GM21381 (cell line): ENCODE measurements at regions not wholly inside any gene's neighbourhood (a gene's known extent, or its start where the extent isn't known, plus 50 kb on each side); places are given as distances from the start of the nearest gene placed in this dataset.
"Not testable (repeated sequence)": the region's sequence is repeated elsewhere in the genome, so short reads cannot be mapped to it uniquely, and the experiment has no call there.

ENCODE experiments used
- ATAC-seq: cut with Tn5 transposase; IDR thresholded peaks from one replicate; pipeline ENCODE4 v1.9.1; 2021; ENCODE audit warnings: mild to moderate bottlenecking, moderate library complexity; ENCODE audit not compliant: unreplicated experiment

- ATAC-seq = no peak
These were observed 140.1 kb upstream of the ATP2B1 start for GRCh38 chr12:89848732-89849131.

DNA sequence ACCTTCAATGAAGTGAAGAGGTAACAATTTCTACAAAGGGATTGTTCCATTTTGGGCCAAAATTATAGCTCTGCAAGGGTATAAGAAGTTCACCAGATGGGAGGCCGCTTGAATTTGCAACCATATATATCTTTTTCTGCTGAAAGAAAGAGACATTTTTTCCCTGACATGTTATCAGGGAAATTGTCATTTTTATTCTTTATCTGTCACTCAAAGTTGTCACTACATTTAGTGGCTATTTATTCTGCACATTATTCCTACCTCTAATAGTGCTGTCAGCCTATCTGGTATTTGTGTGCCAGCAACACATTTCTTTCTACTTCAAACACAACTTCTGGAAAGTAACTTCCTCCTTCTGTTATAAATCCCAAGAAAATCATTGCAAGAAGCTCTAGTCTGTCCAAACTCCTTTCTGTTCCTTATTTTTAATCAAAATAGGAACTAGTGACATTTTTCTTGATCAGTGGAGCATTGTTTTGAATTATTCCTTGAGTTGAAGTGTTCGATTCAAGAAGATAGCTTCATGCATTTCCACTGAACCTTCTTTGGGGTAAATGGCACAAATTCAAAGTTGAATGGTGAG lies 137.9 kb upstream of the ATP2B1 start:
- no peak for ATAC-seq

- no peak for ATAC-seq
These were observed 137.1 kb upstream of the ATP2B1 start for GRCh38 chr12:89845767-89846166.

DNA sequence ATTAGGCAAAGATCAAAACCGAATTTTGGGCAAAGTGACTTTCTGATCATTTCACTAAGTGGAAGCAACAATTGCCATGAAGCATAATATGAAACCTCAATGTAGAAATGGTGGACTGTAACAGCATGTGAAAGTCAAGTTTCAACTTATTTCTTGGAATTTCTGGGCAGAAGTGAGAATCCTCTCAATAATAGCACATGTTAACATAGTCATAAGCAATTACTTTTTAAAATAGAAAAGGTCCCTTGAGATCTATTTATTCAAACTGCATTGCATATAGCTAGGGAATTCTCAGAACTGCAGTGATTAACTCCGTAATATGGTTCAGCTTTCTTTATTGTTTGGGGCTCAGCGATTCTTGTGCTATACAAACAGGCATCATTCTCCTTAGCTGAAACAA lies 136.7 kb upstream of the ATP2B1 start:
- ATAC-seq = no peak

DNA sequence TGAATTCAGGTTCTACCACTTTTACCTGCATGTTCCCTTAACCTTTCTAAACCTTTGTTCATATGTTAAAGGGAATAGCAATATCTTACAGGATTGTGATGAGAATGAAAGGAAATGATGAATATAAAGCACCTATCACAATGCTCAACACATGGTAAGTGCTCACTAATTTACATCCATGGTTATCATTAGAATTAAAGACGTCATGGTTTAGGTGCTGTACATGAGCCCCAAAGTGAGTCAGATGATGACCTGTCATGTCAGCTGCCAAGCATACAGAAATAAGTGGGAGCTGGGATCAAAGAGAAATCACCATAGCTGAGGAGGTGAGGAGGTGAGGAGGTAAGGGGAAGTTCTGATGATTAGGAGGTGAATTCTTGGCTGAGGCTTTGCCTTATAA lies 135.9 kb upstream of the ATP2B1 start:
- no peak for ATAC-seq

DNA sequence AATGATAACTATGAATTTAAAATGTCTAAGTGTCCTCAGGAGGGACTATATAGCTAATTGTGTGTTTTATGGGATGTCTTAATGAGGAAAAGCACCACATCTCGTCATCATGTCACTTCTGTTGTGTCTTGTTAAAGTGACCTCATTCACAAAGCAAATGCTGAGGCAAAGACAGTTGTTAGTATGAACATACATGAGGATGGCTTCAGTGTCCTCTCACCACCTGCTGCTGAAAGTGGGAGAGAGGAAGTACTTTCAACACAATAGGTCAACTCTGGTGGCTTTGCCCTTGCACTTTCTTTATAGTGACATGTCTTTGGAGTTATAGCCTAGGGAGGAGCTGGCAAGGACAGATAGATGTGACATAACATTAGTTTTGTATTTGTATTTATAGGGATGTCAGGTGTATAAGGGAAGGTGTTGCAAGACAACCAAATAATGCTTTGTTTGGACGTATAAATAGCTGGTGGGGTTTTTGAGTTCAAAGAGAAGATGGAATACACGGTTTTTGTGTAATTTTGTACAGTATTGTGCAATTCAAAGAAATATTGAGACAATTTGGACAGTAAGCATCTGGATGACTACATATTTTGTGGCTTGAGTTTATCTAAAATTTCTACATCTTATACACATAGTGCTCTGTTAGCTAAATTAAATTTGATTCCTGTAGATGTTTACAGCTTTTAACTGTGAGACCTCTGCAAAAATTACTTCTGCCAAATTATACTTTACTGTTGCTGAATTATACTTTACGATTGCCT lies 131.7 kb upstream of the ATP2B1 start:
- no peak for ATAC-seq

DNA sequence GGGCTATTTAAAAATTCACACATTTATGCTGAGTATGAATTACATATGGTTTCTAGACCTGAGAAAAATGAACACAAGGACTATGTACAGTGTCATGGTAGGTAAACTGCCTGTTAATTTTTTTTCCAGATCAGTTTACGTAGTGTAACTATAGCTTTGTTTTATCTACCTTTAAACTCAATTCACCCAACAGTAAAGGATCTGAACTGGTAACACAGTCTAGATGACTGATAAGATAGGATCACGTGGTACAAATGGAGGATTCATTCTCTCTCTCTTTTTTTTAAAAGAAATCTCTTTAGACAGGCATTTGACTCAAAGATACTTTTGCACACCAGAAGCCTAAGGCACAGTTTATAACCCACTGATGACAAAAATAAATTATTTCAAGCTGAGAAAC lies 130.8 kb upstream of the ATP2B1 start:
- no peak for ATAC-seq

DNA sequence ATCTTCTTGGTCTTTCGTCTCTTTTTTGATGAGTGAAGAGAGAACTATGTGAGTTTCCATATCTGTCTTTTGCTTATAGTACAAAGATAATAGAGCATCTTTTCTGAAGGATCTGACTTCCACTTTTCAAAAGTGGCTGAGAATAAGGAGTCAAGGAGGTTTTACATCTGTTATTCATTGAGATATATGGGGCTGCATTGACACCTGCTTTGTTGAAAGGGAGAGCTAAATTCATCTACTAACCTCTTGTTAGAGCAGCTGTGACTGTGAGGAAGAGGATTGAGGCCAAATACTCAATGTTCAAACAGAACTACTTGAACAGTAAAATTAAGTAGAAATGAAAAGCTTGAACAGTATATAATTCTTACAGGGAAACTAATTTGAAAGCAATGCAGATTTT lies 130.2 kb upstream of the ATP2B1 start:
- ATAC-seq = no peak

- no peak for ATAC-seq
These were observed 127.4 kb upstream of the ATP2B1 start for GRCh38 chr12:89836026-89836425.

GRCh38 chr12:89834676-89835075 lies 126.0 kb upstream of the ATP2B1 start:
- ATAC-seq = no peak

DNA sequence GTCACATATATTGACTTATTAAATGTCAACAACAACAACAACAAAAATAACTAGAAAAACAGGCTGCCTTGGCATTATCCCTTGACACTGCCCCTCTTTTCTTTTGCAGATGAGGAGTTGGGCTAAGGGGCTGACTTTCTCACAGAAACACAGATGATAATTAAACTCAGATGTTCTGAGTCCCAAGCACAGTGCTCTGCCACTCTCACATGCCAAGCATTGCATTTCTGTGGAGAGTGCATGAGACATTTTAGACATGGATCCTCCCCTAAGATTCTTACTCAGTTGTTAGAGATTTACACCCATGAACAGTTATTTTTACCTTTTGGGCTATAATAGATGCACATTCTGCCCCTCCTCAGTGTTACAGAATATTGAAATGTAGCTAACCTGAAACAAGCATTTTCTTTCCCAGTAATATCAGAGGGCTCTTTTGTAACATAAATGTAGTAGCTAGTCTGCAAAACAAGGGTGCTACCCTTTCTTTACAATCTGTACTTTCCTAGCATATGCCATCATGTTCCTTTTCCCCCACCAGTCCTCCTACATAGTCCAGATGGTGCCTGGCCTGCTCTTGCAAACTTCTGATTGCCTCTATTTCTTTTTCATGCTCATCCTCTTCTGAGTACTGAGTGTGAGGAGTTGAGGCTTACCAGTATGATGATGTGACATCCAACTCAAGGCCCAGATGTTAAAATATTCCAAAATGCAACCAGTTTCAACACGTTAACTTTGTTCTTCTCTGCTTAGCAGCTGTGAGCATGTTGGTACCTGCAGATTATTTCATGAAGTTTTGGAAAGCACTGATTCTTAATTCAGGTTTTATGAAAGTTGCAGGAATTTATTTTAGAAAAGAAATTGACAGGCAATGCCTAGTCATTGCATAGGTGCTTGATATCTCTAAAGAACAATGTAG lies 125.0 kb upstream of the ATP2B1 start:
- ATAC-seq = no peak

DNA sequence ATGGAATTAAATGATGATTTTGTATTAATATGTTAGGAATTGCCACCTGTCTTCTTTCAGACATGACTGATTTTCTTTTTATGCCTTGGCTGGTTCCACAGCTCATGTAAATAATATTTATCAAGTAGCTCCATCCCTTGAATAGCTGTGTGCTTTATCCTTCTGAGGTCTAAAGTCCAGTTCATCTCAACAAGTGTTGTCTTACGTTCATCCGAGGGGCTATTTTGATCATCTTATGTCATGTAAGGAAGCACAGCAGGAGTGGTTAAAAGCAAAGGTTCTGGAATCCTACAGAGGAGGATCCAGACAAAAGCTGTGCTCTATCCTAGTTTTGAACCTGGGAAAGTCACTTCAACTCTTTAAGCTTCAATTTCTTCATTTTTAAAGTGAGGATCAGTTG lies 123.7 kb upstream of the ATP2B1 start:
- no peak for ATAC-seq

GRCh38 chr12:89831310-89832095 lies 122.9 kb upstream of the ATP2B1 start:
- no peak for ATAC-seq

DNA sequence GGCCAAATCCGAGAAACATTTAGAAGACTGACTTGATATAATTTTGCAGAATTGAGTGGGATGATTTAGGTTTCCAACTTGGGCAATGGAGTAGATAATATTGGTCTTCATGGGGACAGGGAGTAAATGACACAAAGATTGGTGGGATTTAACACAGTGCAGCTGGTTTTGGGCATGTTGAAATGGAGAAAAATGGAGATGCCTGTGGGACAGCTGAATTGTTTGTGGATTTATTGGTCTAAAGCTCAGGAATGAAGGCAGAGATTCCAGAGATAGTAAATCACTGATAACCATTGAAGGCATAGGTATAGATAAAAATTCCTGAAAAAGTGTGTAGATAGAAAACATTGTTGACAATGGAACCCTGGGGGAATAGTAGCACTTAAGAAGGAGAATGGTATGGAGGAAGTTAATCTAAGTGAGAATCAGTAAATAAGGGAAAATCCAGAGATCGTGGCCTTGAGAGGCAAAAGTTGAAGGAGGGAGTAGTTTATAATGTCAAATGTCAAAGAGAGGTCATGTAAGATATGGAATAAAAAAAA lies 120.9 kb upstream of the ATP2B1 start:
- no peak for ATAC-seq

DNA sequence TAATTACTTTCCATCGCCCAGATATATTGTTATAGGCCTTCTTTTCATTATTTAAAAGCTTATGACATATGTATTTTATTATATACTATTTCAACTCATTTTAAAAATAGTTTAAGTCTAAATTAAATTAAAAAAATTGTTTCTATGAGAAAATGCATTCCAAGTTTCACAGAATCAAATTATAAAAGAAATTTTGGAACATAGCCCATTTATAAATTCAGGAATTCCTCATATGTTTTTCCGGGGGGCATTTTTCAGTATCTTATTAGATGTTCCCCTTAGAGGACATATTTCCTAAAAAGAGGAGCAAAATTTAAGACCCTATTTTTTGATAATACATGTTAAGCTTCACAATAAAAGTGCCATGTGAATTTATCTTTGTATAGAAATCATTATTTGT lies 119.9 kb upstream of the ATP2B1 start:
- ATAC-seq = no peak

DNA sequence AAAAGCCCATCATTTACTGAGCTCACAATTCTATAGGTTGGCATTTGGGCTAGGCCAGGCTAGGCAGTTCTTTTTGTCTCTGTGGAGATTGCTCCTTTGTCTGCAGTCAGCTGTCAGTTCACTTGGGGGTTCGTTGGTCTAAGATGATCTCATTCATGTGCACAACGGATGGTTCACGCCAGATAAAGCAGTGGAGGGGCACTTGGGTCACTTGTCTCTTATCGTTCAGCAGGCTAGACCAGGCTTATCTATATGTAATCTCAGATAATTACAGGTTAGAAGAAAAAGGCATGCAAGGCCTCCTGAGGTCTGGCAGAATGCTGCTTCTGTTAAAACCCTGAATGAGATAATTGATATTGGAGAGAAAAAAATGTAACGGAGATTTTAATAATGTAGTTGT lies 119.0 kb upstream of the ATP2B1 start:
- ATAC-seq = no peak

DNA sequence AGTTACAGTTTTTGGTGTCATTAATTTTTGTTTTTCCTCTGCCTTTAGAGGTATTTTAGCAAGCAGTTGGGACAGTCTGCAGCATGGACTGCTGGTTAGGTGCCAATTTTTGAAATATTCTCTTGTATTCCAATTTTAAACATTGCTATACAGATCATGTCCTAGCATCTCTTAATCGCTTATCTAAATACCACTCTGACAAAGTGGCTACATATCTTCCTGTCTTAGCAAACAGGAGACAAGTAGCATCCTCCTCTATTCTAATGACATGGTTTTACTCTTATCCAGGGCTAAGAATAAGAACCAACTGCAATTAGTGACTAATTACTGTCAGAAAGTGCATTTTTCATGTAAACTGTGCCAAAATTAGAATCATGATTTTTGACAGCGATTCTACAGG lies 117.8 kb upstream of the ATP2B1 start:
- no peak for ATAC-seq

DNA sequence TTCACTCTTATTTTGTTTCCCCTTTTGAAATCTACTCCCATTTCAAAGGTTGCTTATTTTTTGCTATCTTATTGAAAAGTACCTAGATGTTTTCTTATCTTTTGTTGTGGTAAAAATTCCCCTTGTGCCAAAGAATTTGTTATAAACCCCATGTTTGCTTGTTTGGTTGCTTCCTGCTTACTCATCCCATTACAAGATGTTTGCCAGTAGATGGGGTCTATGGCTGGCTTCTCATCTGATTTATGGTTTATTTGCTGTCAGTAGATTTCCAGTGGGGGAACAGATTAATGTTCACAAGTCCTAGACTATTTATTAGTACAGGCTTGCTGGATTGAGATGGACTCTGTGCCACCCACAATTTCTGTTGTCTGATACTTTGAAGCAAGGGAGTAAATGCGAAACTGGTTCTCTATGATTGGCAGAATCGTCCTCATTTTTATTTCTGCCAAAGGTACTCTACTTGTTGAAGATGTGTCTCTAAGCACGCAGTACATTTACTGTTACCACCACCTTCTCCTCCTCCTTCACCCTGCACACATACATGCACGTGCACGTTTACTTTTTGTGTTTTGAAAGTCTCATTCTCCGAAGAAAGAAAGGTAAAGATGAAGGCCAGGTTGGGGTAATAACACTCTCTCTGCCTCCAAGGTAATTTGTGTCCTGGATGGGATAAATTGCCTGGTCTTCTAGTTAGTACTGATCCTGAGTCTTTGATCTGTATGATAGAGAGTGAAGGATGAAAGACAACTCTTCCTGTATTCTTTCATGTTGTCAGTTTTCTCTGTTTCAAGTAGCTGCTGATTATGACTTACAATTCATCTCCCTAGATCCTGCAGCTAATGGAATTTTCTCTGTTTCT lies 117.2 kb upstream of the ATP2B1 start:
- ATAC-seq = no peak

DNA sequence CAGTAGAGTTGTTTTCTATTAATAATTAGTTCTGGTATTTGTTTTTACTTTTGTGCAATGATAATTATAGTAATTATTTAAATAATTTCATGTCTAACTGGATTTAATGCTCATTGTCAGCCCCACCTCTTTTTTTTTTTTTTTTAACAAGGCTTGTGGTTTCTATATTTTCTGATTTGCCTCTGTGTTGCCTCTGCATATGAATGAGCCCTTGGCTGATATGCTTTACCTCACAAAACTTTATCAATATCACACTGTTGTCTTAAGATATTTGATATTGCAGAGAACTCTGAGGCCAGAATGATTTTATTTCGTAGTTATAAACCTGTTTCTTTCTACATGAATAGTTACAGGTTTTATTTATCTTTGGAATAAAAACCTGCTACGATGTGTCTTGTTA lies 116.2 kb upstream of the ATP2B1 start:
- no peak for ATAC-seq

DNA sequence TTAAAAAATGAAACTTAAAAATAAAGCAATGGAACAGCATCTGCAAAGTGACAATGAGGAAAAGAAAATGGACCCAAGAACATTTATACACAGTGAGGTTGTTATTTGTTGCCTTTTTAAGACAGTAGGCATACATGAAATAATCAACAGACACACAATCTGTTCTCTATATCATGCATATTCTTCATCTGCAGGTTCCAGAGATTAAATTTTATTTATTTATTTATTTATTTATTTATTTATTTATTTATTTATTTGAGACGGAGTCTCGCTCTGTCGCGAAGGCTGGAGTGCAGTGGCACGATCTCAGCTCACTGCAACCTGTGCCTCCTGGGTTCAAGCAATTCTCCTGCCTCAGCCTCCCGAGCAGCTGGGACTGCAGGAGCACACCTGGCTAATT lies 114.4 kb upstream of the ATP2B1 start:
- ATAC-seq = not testable (repeated sequence)
